Nephron progenitor cell (in vitro differentiated cells): ENCODE measurements at regions not wholly inside any gene's neighbourhood (a gene's known extent, or its start where the extent isn't known, plus 50 kb on each side); places are given as distances from the start of the nearest gene placed in this dataset.

Experiments used
- DNase-seq: peaks from one replicate; pipeline ENCODE4 v3.0.0; 2021
- H3K27ac Mint-ChIP-seq: 2 replicates; pipeline ENCODE4 v1.8.0; 2021; ENCODE audit warnings: mild to moderate bottlenecking, moderate library complexity, mixed read lengths
- H3K27me3 Mint-ChIP-seq: 2 replicates; pipeline ENCODE4 v1.8.0; 2021; ENCODE audit warnings: mild to moderate bottlenecking, low read depth, mixed read lengths; ENCODE audit not compliant: poor library complexity
- H3K36me3 Mint-ChIP-seq: 2 replicates; pipeline ENCODE4 v1.8.0; 2021; ENCODE audit warnings: low read depth, mixed read lengths
- H3K4me1 Mint-ChIP-seq: 2 replicates; pipeline ENCODE4 v1.8.0; 2021; ENCODE audit warnings: mixed read lengths
- H3K4me3 Mint-ChIP-seq: 2 replicates; pipeline ENCODE4 v1.8.0; 2021; ENCODE audit warnings: mild to moderate bottlenecking, moderate library complexity, mixed read lengths
- H3K9me3 Mint-ChIP-seq: 2 replicates; pipeline ENCODE4 v1.8.0; 2021; ENCODE audit warnings: mild to moderate bottlenecking, moderate library complexity, mixed read lengths
- CTCF ChIP-seq: fragments of 200-600 bp; sonication (generic); IDR thresholded peaks from 2 replicates; pipeline ENCODE4 v1.5.0; 2021; ENCODE audit warnings: antibody characterized with exemption

GRCh38 chr12:13474381-13474780 is 277.9 kb downstream of the EMP1 start:
- no peak overlapping the region for H3K4me3 Mint-ChIP-seq
- peaks cover 2% of the 10 kb centered on the region for H3K27me3 Mint-ChIP-seq
- H3K27ac Mint-ChIP-seq = peak overlapping the region; percentile 26
- H3K4me1 Mint-ChIP-seq = peaks cover 9% of the 10 kb centered on the region
- no peak for DNase-seq
- no peaks in the 10 kb centered on the region for H3K36me3 Mint-ChIP-seq
- no peaks in the 10 kb centered on the region for H3K9me3 Mint-ChIP-seq
- TF ChIP-seq CTCF = no peak

- DNase-seq = no peak
- H3K9me3 Mint-ChIP-seq = no peaks in the 10 kb centered on the region
- H3K4me3 Mint-ChIP-seq = no peak overlapping the region
- H3K27me3 Mint-ChIP-seq = peaks cover 2% of the 10 kb centered on the region
- H3K36me3 Mint-ChIP-seq = no peaks in the 10 kb centered on the region
- H3K27ac Mint-ChIP-seq = no peak overlapping the region
- no peak for TF ChIP-seq CTCF
- H3K4me1 Mint-ChIP-seq = peaks cover 10% of the 10 kb centered on the region
Observed at GRCh38 chr12:13472690-13473089, 276.2 kb downstream of the EMP1 start.

- Mint-ChIP-seq H3K27ac (no peak overlapping the region), H3K36me3 (no peaks in the 10 kb centered on the region), H3K9me3 (no peaks in the 10 kb centered on the region), H3K4me1 (peaks cover 10% of the 10 kb centered on the region), H3K27me3 (peaks cover 2% of the 10 kb centered on the region), H3K4me3 (no peak overlapping the region)
- no peak for TF ChIP-seq CTCF
- no peak for DNase-seq
Observed at GRCh38 chr12:13471471-13471870, 274.9 kb downstream of the EMP1 start.

GRCh38 chr12:13465635-13466034 is 269.1 kb downstream of the EMP1 start:
- no peaks in the 10 kb centered on the region for H3K27me3 Mint-ChIP-seq
- no peak for DNase-seq
- H3K9me3 Mint-ChIP-seq = no peaks in the 10 kb centered on the region
- no peak for TF ChIP-seq CTCF
- H3K4me1 Mint-ChIP-seq = peaks cover 15% of the 10 kb centered on the region
- H3K27ac Mint-ChIP-seq = no peak overlapping the region
- H3K36me3 Mint-ChIP-seq = no peaks in the 10 kb centered on the region
- H3K4me3 Mint-ChIP-seq = no peak overlapping the region

GRCh38 chr12:13463189-13463588 is 266.7 kb downstream of the EMP1 start:
- H3K27me3 Mint-ChIP-seq = no peaks in the 10 kb centered on the region

More at GRCh38 chr12:13463189-13463588, 266.7 kb downstream of the EMP1 start:
- no peak for DNase-seq
- H3K9me3 Mint-ChIP-seq = no peaks in the 10 kb centered on the region
- peaks cover 9% of the 10 kb centered on the region for H3K4me1 Mint-ChIP-seq
- H3K36me3 Mint-ChIP-seq = no peaks in the 10 kb centered on the region
- TF ChIP-seq CTCF = no peak
- no peak overlapping the region for H3K4me3 Mint-ChIP-seq
- H3K27ac Mint-ChIP-seq = no peak overlapping the region
